OCI-LY7 (cell line): ENCODE measurements at regions not wholly inside any gene's neighbourhood (a gene's known extent, or its start where the extent isn't known, plus 50 kb on each side); places are given as distances from the start of the nearest gene placed in this dataset.

ENCODE experiments used
- BruUV-seq: library from RNA; stranded (reverse); fragments of 400-500 nt; replicated peaks from 2 replicates; lab custom pipeline; 2021; lab: Mats Ljungman, UMichigan
- CTCF ChIA-PET: fragments of 300-600 bp; sonication (Branson Sonifier 250); formaldehyde crosslinking; loops from one replicate; lab custom pipeline; 2022; ENCODE audit warnings: antibody characterized with exemption; ENCODE audit not compliant: unreplicated experiment; lab: Charles Lee
- POLR2A ChIA-PET: fragments of 300-600 bp; sonication (Branson Sonifier 250); formaldehyde crosslinking; loops from one replicate; lab custom pipeline; 2022; ENCODE audit warnings: antibody characterized with exemption; lab: Charles Lee
- DNase-seq: peaks from one replicate; pipeline ENCODE4 v3.0.0-alpha.2; 2015; ENCODE audit warnings: low spot score
- H2AFZ ChIP-seq: fragments of 200-600 bp; sonication (generic), shearing (Covaris generic); 2 replicates; pipeline ENCODE4 v1.6.1; 2014; ENCODE audit warnings: mild to moderate bottlenecking, antibody characterized with exemption, low read length, moderate library complexity
- H3K27ac ChIP-seq: fragments of 200-600 bp; sonication (generic); 2 replicates; pipeline ENCODE4 v1.5.1; 2014; ENCODE audit warnings: mixed run types, low read depth, mild to moderate bottlenecking, moderate library complexity, low read length, inconsistent platforms; ENCODE audit not compliant: poor library complexity, severe bottlenecking
- H3K36me3 ChIP-seq: fragments of 200-600 bp; sonication (generic); 2 replicates; pipeline ENCODE4 v1.6.1; 2014; ENCODE audit warnings: mild to moderate bottlenecking, antibody characterized with exemption, low read length, moderate library complexity, mixed read lengths; ENCODE audit not compliant: insufficient read depth
- H3K4me1 ChIP-seq: fragments of 200-600 bp; sonication (generic); 2 replicates; pipeline ENCODE4 v1.5.1; 2014; ENCODE audit warnings: mild to moderate bottlenecking, low read length; ENCODE audit not compliant: insufficient read depth, poor library complexity, severe bottlenecking
- H3K4me2 ChIP-seq: fragments of 200-600 bp; sonication (generic); 2 replicates; pipeline ENCODE4 v1.6.1; 2014; ENCODE audit warnings: mild to moderate bottlenecking, low read length
- H3K4me3 ChIP-seq: fragments of 200-600 bp; sonication (generic); 2 replicates; pipeline ENCODE4 v1.5.1; 2014; ENCODE audit warnings: mild to moderate bottlenecking, low read depth, low read length; ENCODE audit not compliant: poor library complexity, severe bottlenecking
- H3K79me2 ChIP-seq: fragments of 200-600 bp; sonication (generic); 2 replicates; pipeline ENCODE4 v1.6.1; 2016; ENCODE audit warnings: low read depth, mild to moderate bottlenecking, low read length, moderate library complexity, mixed read lengths; ENCODE audit not compliant: insufficient read depth
- H3K9me2 ChIP-seq: fragments of 200-600 bp; sonication (generic); 2 replicates; pipeline ENCODE4 v1.6.1; 2016; ENCODE audit warnings: mild to moderate bottlenecking, low read length, mixed read lengths; ENCODE audit not compliant: insufficient read depth
- H3K9me3 ChIP-seq: fragments of 200-600 bp; sonication (generic); 2 replicates; pipeline ENCODE4 v1.6.1; 2014; ENCODE audit warnings: mild to moderate bottlenecking, mixed run types, low read length, mixed read lengths
- H4K20me1 ChIP-seq: fragments of 200-600 bp; sonication (generic); 2 replicates; pipeline ENCODE4 v1.6.1; 2014; ENCODE audit warnings: mild to moderate bottlenecking, antibody characterized with exemption, low read length, moderate library complexity, mixed read lengths; ENCODE audit not compliant: insufficient read depth
- CTCF ChIP-seq: fragments of 200-600 bp; sonication (generic); conservative IDR thresholded peaks from 2 replicates; pipeline ENCODE4 v1.5.1; 2014; ENCODE audit warnings: mild to moderate bottlenecking, antibody characterized with exemption, low read length, moderate library complexity, mixed read lengths
- EZH2phosphoT487 ChIP-seq: fragments of 200-600 bp; sonication (generic); IDR thresholded peaks from 2 replicates; pipeline ENCODE4 v1.6.1; 2018; ENCODE audit warnings: low read depth, borderline replicate concordance, mild to moderate bottlenecking, mixed run types, antibody characterized with exemption, low read length, moderate library complexity, mixed read lengths
- intact Hi-C: fragments of 100-400 bp; cut with micrococcal nuclease; formaldehyde crosslinking; loops from one replicate; pipeline ENCODE4 v1.10.0; 2022; ENCODE audit not compliant: unreplicated experiment

GRCh38 chr2:122129399-122129798 lies 373.9 kb downstream of the TSN start:
- intact Hi-C loops, result no loop called here
- Histone ChIP-seq H3K9me3 (peaks cover 10% of the 10 kb centered on the region), H4K20me1 (no peaks in the 10 kb centered on the region), H3K27ac (no peak overlapping the region), H3K36me3 (no peaks in the 10 kb centered on the region), H3K4me2 (no peak overlapping the region), H3K4me1 (no peaks in the 10 kb centered on the region), H3K9me2 (no peaks in the 10 kb centered on the region), H3K4me3 (no peak overlapping the region), H2AFZ (no peak overlapping the region), H3K79me2 (no peaks in the 10 kb centered on the region)
- BruUV-seq, result no TSS peak
- no peak for TF ChIP-seq CTCF
- no peak for TF ChIP-seq EZH2phosphoT487
- CTCF ChIA-PET, result no interaction called here
- no peak for DNase-seq
- POLR2A ChIA-PET, result no interaction called here

GRCh38 chr2:122132147-122132691 lies 376.8 kb downstream of the TSN start:
- TF ChIP-seq CTCF (no peak), EZH2phosphoT487 (no peak)
- intact Hi-C loops, result no loop called here
- Histone ChIP-seq H3K27ac (no peak overlapping the region), H3K4me3 (no peak overlapping the region), H3K4me1 (no peaks in the 10 kb centered on the region), H3K36me3 (no peaks in the 10 kb centered on the region), H3K79me2 (no peaks in the 10 kb centered on the region), H3K9me2 (no peaks in the 10 kb centered on the region), H3K4me2 (no peak overlapping the region), H4K20me1 (no peaks in the 10 kb centered on the region), H2AFZ (no peak overlapping the region), H3K9me3 (peaks cover 10% of the 10 kb centered on the region)
- ChIA-PET CTCF (no interaction called here), POLR2A (no interaction called here)
- DNase-seq, result no peak
- BruUV-seq, result no TSS peak

- TF ChIP-seq CTCF, result no peak
- TF ChIP-seq EZH2phosphoT487, result no peak
- H3K4me1 ChIP-seq, result no peaks in the 10 kb centered on the region
- intact Hi-C loops, result no loop called here
- no peaks in the 10 kb centered on the region for H3K9me3 ChIP-seq
- no peak overlapping the region for H3K4me3 ChIP-seq
- POLR2A ChIA-PET, result no interaction called here
- H2AFZ ChIP-seq, result no peak overlapping the region
- no peak overlapping the region for H3K27ac ChIP-seq
- BruUV-seq, result no TSS peak
- no peak for DNase-seq
- H3K4me2 ChIP-seq, result no peak overlapping the region
- H3K9me2 ChIP-seq, result no peaks in the 10 kb centered on the region
- H3K79me2 ChIP-seq, result no peaks in the 10 kb centered on the region
- no peaks in the 10 kb centered on the region for H4K20me1 ChIP-seq
- H3K36me3 ChIP-seq, result no peaks in the 10 kb centered on the region
- CTCF ChIA-PET, result no interaction called here
Observed at GRCh38 chr2:122135021-122135937, 379.8 kb downstream of the TSN start.
